DOHH2 (cell line): ENCODE measurements at regions not wholly inside any gene's neighbourhood (a gene's known extent, or its start where the extent isn't known, plus 50 kb on each side); places are given as distances from the start of the nearest gene placed in this dataset.

Experiments
- H3F3A ChIP-seq: fragments of 200-600 bp; sonication (generic), shearing (Covaris generic); 2 replicates; pipeline ENCODE4 v1.6.0; 2016; ENCODE audit warnings: antibody characterized with exemption, mild to moderate bottlenecking; ENCODE audit not compliant: control insufficient read depth, insufficient read depth
- H3K27ac ChIP-seq: fragments of 200-600 bp; sonication (generic); 2 replicates; pipeline ENCODE4 v1.5.1; 2014; ENCODE audit warnings: low read depth, mild to moderate bottlenecking, low read length, moderate library complexity
- H3K27me3 ChIP-seq: fragments of 200-600 bp; sonication (generic); 2 replicates; pipeline ENCODE4 v1.6.1; 2014; ENCODE audit warnings: mild to moderate bottlenecking, low read length, mixed read lengths; ENCODE audit not compliant: control insufficient read depth
- H3K36me3 ChIP-seq: fragments of 200-600 bp; sonication (generic); 2 replicates; pipeline ENCODE4 v1.6.1; 2014; ENCODE audit warnings: mild to moderate bottlenecking, low read length, moderate library complexity, mixed read lengths; ENCODE audit not compliant: control insufficient read depth
- H3K4me1 ChIP-seq: fragments of 200-600 bp; sonication (generic); 2 replicates; pipeline ENCODE4 v1.6.1; 2014; ENCODE audit warnings: mild to moderate bottlenecking, low read length, mixed read lengths; ENCODE audit not compliant: control insufficient read depth
- H3K4me2 ChIP-seq: fragments of 200-600 bp; sonication (generic); 2 replicates; pipeline ENCODE4 v1.6.0; 2014; ENCODE audit warnings: mild to moderate bottlenecking, low read length, moderate library complexity
- H3K4me3 ChIP-seq: fragments of 200-600 bp; sonication (generic); 2 replicates; pipeline ENCODE4 v1.5.1; 2014; ENCODE audit warnings: mild to moderate bottlenecking, low read length, mixed read lengths
- H3K79me2 ChIP-seq: fragments of 200-600 bp; sonication (generic); 2 replicates; pipeline ENCODE4 v1.6.1; 2014; ENCODE audit warnings: mild to moderate bottlenecking, low read length, mixed read lengths; ENCODE audit not compliant: control insufficient read depth
- H3K9me2 ChIP-seq: fragments of 200-600 bp; sonication (generic); replicated peaks from 2 replicates; pipeline ENCODE4 v1.6.1; 2014; ENCODE audit warnings: mild to moderate bottlenecking, low read length, mixed read lengths; ENCODE audit not compliant: control insufficient read depth
- H3K9me3 ChIP-seq: fragments of 200-600 bp; sonication (generic); 2 replicates; pipeline ENCODE4 v1.6.1; 2014; ENCODE audit warnings: antibody characterized with exemption, low read length, mixed read lengths; ENCODE audit not compliant: control insufficient read depth, insufficient read depth
- H4K20me1 ChIP-seq: fragments of 200-600 bp; sonication (generic); 2 replicates; pipeline ENCODE4 v1.6.0; 2014; ENCODE audit warnings: low read depth, mild to moderate bottlenecking, antibody characterized with exemption, low read length, moderate library complexity; ENCODE audit not compliant: control insufficient read depth, insufficient read depth
- EZH2phosphoT487 ChIP-seq: fragments of 200-600 bp; sonication (generic); IDR thresholded peaks from 2 replicates; pipeline ENCODE4 v1.6.1; 2017; ENCODE audit warnings: borderline replicate concordance, mild to moderate bottlenecking, antibody characterized with exemption, low read length, moderate library complexity, mixed read lengths
- TF ChIP-seq, protein P1 (sequence below): fragments of 200-600 bp; sonication (generic); IDR thresholded peaks from one replicate; pipeline ENCODE4 v1.5.1; 2014; ENCODE audit warnings: antibody characterized with exemption, mild to moderate bottlenecking, low read depth, low read length; ENCODE audit not compliant: poor library complexity, severe bottlenecking

GRCh38 chr6:6771964-6772363 lies 183.4 kb downstream of the LY86 start:
- TF ChIP-seq, protein P1, sequence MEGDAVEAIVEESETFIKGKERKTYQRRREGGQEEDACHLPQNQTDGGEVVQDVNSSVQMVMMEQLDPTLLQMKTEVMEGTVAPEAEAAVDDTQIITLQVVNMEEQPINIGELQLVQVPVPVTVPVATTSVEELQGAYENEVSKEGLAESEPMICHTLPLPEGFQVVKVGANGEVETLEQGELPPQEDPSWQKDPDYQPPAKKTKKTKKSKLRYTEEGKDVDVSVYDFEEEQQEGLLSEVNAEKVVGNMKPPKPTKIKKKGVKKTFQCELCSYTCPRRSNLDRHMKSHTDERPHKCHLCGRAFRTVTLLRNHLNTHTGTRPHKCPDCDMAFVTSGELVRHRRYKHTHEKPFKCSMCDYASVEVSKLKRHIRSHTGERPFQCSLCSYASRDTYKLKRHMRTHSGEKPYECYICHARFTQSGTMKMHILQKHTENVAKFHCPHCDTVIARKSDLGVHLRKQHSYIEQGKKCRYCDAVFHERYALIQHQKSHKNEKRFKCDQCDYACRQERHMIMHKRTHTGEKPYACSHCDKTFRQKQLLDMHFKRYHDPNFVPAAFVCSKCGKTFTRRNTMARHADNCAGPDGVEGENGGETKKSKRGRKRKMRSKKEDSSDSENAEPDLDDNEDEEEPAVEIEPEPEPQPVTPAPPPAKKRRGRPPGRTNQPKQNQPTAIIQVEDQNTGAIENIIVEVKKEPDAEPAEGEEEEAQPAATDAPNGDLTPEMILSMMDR: no peak
- TF ChIP-seq EZH2phosphoT487: no peak
- Histone ChIP-seq H3K4me2 (no peak overlapping the region), H3K9me3 (no peaks in the 10 kb centered on the region), H3K4me1 (no peaks in the 10 kb centered on the region), H3K27ac (no peak overlapping the region), H3K27me3 (peaks cover 10% of the 10 kb centered on the region; the same call in 1 of the 2 replicates), H3F3A (no peaks in the 10 kb centered on the region), H4K20me1 (no peaks in the 10 kb centered on the region), H3K9me2 (no peaks in the 10 kb centered on the region), H3K79me2 (no peaks in the 10 kb centered on the region), H3K4me3 (no peak overlapping the region), H3K36me3 (no peaks in the 10 kb centered on the region)

DNA sequence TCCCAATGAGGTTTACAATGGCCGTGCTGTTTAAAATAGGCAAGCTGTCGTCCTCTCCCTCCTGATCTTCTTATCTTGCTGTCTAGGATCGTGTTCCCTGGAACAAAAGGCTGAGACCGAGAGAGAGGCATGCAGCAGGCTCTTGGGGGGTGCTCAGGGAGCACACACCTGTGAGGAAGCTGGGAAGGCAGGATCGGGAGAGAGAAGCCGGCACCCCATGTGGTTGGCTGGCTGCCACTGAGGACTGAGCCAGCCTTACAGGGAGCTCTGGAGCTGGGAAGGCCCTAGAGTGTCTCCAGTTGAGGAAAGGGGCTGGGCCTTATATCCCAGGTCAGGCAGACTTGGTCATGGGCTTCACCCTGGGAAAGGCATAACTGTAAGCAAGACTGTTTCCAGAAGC lies 184.2 kb downstream of the LY86 start:
- no peaks in the 10 kb centered on the region for H4K20me1 ChIP-seq
- no peak for TF ChIP-seq EZH2phosphoT487
- H3K4me2 ChIP-seq: no peak overlapping the region
- H3K36me3 ChIP-seq: no peaks in the 10 kb centered on the region
- H3K4me1 ChIP-seq: no peaks in the 10 kb centered on the region
- H3K4me3 ChIP-seq: no peak overlapping the region
- H3K79me2 ChIP-seq: no peaks in the 10 kb centered on the region
- H3K9me2 ChIP-seq: no peaks in the 10 kb centered on the region
- no peaks in the 10 kb centered on the region for H3F3A ChIP-seq
- no peaks in the 10 kb centered on the region for H3K9me3 ChIP-seq
- H3K27ac ChIP-seq: no peak overlapping the region
- peaks cover 11% of the 10 kb centered on the region; the same call in 1 of the 2 replicates for H3K27me3 ChIP-seq

- peaks cover 11% of the 10 kb centered on the region; the same call in 1 of the 2 replicates for H3K27me3 ChIP-seq
- no peak overlapping the region for H3K4me2 ChIP-seq
- no peaks in the 10 kb centered on the region for H4K20me1 ChIP-seq
- no peak overlapping the region for H3K27ac ChIP-seq
- H3K79me2 ChIP-seq: no peaks in the 10 kb centered on the region
- no peak for TF ChIP-seq EZH2phosphoT487
- TF ChIP-seq, protein P1: no peak
- no peaks in the 10 kb centered on the region for H3K4me1 ChIP-seq
- no peaks in the 10 kb centered on the region for H3K36me3 ChIP-seq
- H3K9me2 ChIP-seq: no peaks in the 10 kb centered on the region
- no peak overlapping the region for H3K4me3 ChIP-seq
- no peaks in the 10 kb centered on the region for H3F3A ChIP-seq
- H3K9me3 ChIP-seq: no peaks in the 10 kb centered on the region
Observed at GRCh38 chr6:6775074-6775473, 186.6 kb downstream of the LY86 start.

DNA sequence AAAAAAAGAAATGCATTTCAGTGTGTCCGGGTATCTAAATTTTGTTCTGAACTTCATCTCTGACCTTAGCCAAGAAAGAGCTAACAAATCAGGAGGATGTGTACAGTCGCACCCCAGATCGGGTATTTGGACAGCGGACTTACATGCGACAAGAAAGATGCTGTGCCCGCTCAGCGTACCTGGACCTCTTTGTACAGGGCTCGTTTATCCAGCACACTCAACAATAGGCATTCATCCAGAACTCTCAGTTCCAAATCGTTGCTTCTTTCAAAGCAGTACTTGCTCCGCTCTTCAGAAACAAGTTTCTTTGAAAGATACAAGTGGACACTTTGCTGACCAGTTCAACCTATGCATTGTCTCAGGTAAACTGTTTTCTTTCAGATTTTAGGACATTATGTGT lies 191.7 kb downstream of the LY86 start:
- Histone ChIP-seq H3K4me3 (no peak overlapping the region), H3K36me3 (no peaks in the 10 kb centered on the region), H3K4me2 (no peak overlapping the region), H3K79me2 (no peaks in the 10 kb centered on the region), H3K9me3 (no peaks in the 10 kb centered on the region), H3K9me2 (no peaks in the 10 kb centered on the region), H3K27me3 (peaks cover 22% of the 10 kb centered on the region), H4K20me1 (no peaks in the 10 kb centered on the region), H3K27ac (no peak overlapping the region), H3K4me1 (no peaks in the 10 kb centered on the region), H3F3A (no peaks in the 10 kb centered on the region)
- no peak for TF ChIP-seq EZH2phosphoT487
- TF ChIP-seq, protein P1: no peak
